Karpas-422 (cell line): ENCODE measurements at regions not wholly inside any gene's neighbourhood (a gene's known extent, or its start where the extent isn't known, plus 50 kb on each side); places are given as distances from the start of the nearest gene placed in this dataset.

Source experiments
- DNase-seq: peaks from one replicate; pipeline ENCODE4 v3.0.0-alpha.2; 2015
- H2AFZ ChIP-seq: fragments of 200-600 bp; sonication (generic); 2 replicates; pipeline ENCODE4 v1.6.1; 2014; ENCODE audit warnings: antibody characterized with exemption, low read length, mixed read lengths
- H3K27ac ChIP-seq: fragments of 200-600 bp; sonication (generic); 2 replicates; pipeline ENCODE4 v1.5.1; 2014; ENCODE audit warnings: mild to moderate bottlenecking, low read length, moderate library complexity
- H3K27me3 ChIP-seq: fragments of 200-600 bp; sonication (generic); 2 replicates; pipeline ENCODE4 v1.6.1; 2014; ENCODE audit warnings: low read length, mixed read lengths
- H3K36me3 ChIP-seq: fragments of 200-600 bp; sonication (generic); 2 replicates; pipeline ENCODE4 v1.6.1; 2014; ENCODE audit warnings: low read length, mixed read lengths; ENCODE audit not compliant: insufficient read depth
- H3K4me1 ChIP-seq: fragments of 200-600 bp; sonication (generic); 2 replicates; pipeline ENCODE4 v1.6.1; 2014; ENCODE audit warnings: mild to moderate bottlenecking, low read length, mixed read lengths
- H3K4me2 ChIP-seq: fragments of 200-600 bp; sonication (generic); 2 replicates; pipeline ENCODE4 v1.6.1; 2014; ENCODE audit warnings: low read length, low read depth, mild to moderate bottlenecking; ENCODE audit not compliant: poor library complexity, severe bottlenecking
- H3K4me3 ChIP-seq: fragments of 200-600 bp; sonication (generic); 2 replicates; pipeline ENCODE4 v1.5.1; 2014; ENCODE audit warnings: mild to moderate bottlenecking, antibody characterized with exemption, low read length, mixed read lengths
- H3K79me2 ChIP-seq: fragments of 200-600 bp; sonication (generic); 2 replicates; pipeline ENCODE4 v1.6.1; 2014; ENCODE audit warnings: mild to moderate bottlenecking, low read length, mixed read lengths
- H3K9ac ChIP-seq: fragments of 200-600 bp; sonication (generic); 2 replicates; pipeline ENCODE4 v1.6.0; 2014; ENCODE audit warnings: low read length
- H3K9me2 ChIP-seq: fragments of 200-600 bp; sonication (generic), shearing (Covaris generic); replicated peaks from 2 replicates; pipeline ENCODE4 v1.6.0; 2014; ENCODE audit warnings: mild to moderate bottlenecking, low read length, moderate library complexity; ENCODE audit not compliant: insufficient read depth
- H3K9me3 ChIP-seq: fragments of 300-700, 200-600 bp; sonication (generic); 2 replicates; pipeline ENCODE4 v1.6.1; 2014; ENCODE audit warnings: low read length, mixed read lengths
- H4K20me1 ChIP-seq: fragments of 200-600 bp; sonication (generic); 2 replicates; pipeline ENCODE4 v1.6.1; 2014; ENCODE audit warnings: mild to moderate bottlenecking, antibody characterized with exemption, low read length, low read depth; ENCODE audit not compliant: insufficient read depth

DNA sequence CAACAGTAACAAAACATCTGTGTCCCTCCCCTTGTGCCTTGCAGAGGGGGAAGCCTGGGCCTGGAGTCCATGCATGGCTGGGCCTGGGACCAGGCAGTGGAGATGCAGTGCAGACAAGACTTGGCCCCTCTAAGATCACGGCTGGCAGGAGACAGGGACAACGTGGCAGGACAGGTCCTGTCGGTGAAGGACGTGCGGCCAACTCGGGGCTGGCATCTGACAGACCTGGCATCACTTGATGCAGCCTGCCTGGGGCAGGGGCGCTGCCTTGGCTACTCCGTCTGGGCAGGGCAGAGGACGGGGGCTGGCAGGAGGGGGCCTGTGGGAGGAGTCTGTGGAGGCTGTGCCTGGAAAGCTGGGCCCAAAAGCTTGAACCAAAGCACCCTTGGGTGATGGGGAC lies 112.1 kb downstream of the CPZ start:
- no peaks in the 10 kb centered on the region for H3K9me2 ChIP-seq
- H3K27me3 ChIP-seq, result no peaks in the 10 kb centered on the region
- H3K4me1 ChIP-seq, result no peaks in the 10 kb centered on the region
- no peaks in the 10 kb centered on the region for H3K79me2 ChIP-seq
- H3K4me2 ChIP-seq, result no peak overlapping the region
- no peaks in the 10 kb centered on the region for H4K20me1 ChIP-seq
- no peak for DNase-seq
- H3K36me3 ChIP-seq, result no peaks in the 10 kb centered on the region
- H3K27ac ChIP-seq, result no peak overlapping the region
- no peak overlapping the region for H3K9ac ChIP-seq
- no peaks in the 10 kb centered on the region for H3K9me3 ChIP-seq
- H2AFZ ChIP-seq, result no peak overlapping the region
- H3K4me3 ChIP-seq, result no peak overlapping the region

DNA sequence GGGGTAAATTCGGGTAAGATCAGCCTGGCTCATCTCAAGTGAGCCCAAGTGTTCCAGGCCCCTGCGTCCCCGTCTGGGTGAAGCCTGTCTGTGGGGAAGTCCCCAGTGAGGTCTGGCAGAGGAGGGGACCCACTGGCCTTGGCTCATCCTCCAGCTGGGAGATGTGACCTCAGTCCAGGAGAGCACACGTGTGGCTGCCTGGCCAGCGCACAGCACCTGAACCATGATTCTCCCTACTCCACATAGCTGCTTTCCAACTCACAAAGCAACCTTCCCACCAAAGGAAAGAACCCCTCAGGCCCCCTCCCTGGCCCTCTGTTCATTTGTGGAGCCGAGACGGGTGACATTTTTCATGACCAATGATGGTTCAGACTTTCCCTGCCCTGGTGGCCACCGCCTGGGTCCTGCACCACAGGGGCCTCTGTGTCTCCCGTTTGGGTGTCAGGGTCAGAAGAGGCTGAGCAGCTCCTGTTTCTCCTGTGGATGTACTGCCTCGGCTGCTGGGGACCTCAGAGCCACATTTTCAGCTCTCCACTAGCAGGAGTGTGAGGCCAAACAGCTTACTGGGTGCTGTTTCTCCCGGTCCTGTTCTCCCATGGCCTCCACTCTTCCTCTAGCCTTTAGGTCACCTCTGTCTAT lies 111.4 kb downstream of the CPZ start:
- Histone ChIP-seq H3K27me3 (no peaks in the 10 kb centered on the region), H3K4me2 (no peak overlapping the region), H3K9me3 (no peaks in the 10 kb centered on the region), H4K20me1 (no peaks in the 10 kb centered on the region), H3K9ac (no peak overlapping the region), H3K36me3 (no peaks in the 10 kb centered on the region), H3K9me2 (no peaks in the 10 kb centered on the region), H3K4me1 (no peaks in the 10 kb centered on the region), H3K4me3 (no peak overlapping the region), H3K79me2 (no peaks in the 10 kb centered on the region), H2AFZ (no peak overlapping the region), H3K27ac (no peak overlapping the region)
- DNase-seq, result no peak

DNA sequence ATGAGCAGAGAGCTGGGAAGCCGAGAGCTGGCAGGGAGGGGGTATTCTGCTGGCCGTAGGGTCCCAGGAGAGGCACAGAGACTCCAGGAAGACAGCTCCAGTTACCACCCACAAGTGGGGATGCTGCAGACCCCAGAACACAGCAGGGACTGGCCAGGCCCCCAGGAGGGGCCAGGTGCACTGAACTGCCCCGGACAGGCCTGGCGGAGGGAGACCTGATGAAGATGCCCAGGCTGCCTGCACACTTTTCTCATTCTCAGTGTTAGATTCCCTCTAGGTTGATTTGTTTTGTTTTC lies 110.8 kb downstream of the CPZ start:
- H4K20me1 ChIP-seq, result no peaks in the 10 kb centered on the region
- no peak overlapping the region for H3K4me2 ChIP-seq
- H2AFZ ChIP-seq, result no peak overlapping the region
- H3K9me2 ChIP-seq, result no peaks in the 10 kb centered on the region
- no peaks in the 10 kb centered on the region for H3K27me3 ChIP-seq
- no peak overlapping the region for H3K27ac ChIP-seq
- H3K9ac ChIP-seq, result no peak overlapping the region
- H3K4me1 ChIP-seq, result no peaks in the 10 kb centered on the region
- no peak overlapping the region for H3K4me3 ChIP-seq
- DNase-seq, result no peak
- H3K79me2 ChIP-seq, result no peaks in the 10 kb centered on the region
- H3K36me3 ChIP-seq, result no peaks in the 10 kb centered on the region
- H3K9me3 ChIP-seq, result no peaks in the 10 kb centered on the region

GRCh38 chr4:8702516-8703400 lies 110.2 kb downstream of the CPZ start:
- no peaks in the 10 kb centered on the region for H3K79me2 ChIP-seq
- H3K4me3 ChIP-seq, result no peak overlapping the region
- no peaks in the 10 kb centered on the region for H3K9me3 ChIP-seq
- no peaks in the 10 kb centered on the region for H3K9me2 ChIP-seq
- no peak overlapping the region for H3K27ac ChIP-seq
- H3K4me1 ChIP-seq, result no peaks in the 10 kb centered on the region
- no peak overlapping the region for H3K4me2 ChIP-seq
- no peaks in the 10 kb centered on the region for H3K36me3 ChIP-seq
- no peaks in the 10 kb centered on the region for H4K20me1 ChIP-seq
- no peak for DNase-seq
- H3K27me3 ChIP-seq, result no peaks in the 10 kb centered on the region
- H2AFZ ChIP-seq, result no peak overlapping the region
- H3K9ac ChIP-seq, result no peak overlapping the region

DNA sequence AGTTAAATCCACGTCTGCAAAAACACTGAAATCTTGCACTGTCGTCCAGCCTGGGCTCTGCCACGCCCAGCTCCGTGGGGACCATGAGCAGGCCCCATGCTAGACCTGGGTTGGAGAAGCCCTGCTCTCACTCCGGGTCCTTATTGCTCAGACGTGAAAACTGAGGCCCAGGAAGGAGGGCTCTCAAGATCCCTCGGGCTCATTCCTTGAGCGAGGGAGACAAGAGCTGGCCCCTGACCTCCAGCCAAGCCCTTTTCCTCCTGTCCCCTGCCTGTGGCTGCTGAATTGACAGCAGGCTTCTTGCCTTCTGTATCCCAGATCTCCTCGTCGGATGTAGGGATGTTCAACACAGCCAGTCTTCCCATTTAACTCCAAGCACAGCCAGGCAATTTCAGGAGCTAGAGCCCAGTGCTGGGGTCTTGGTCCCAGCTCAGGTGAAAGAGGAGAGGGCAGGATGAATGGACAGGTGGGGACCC lies 109.5 kb downstream of the CPZ start:
- H3K9me2 ChIP-seq, result no peaks in the 10 kb centered on the region
- no peaks in the 10 kb centered on the region for H4K20me1 ChIP-seq
- no peak overlapping the region for H3K4me3 ChIP-seq

GRCh38 chr4:8701126-8702019 lies 108.8 kb downstream of the CPZ start:
- Histone ChIP-seq H3K9me2 (no peaks in the 10 kb centered on the region), H3K9ac (no peak overlapping the region), H3K27me3 (no peaks in the 10 kb centered on the region), H4K20me1 (no peaks in the 10 kb centered on the region), H3K36me3 (no peaks in the 10 kb centered on the region), H2AFZ (no peak overlapping the region), H3K4me2 (no peak overlapping the region), H3K9me3 (no peaks in the 10 kb centered on the region), H3K27ac (no peak overlapping the region), H3K4me1 (no peaks in the 10 kb centered on the region), H3K79me2 (no peaks in the 10 kb centered on the region), H3K4me3 (no peak overlapping the region)
- DNase-seq, result no peak

More for the DNA sequence above, 109.5 kb downstream of the CPZ start:
- Histone ChIP-seq H3K9ac (no peak overlapping the region), H3K79me2 (no peaks in the 10 kb centered on the region), H3K9me3 (no peaks in the 10 kb centered on the region), H3K27me3 (no peaks in the 10 kb centered on the region), H3K4me2 (no peak overlapping the region), H2AFZ (no peak overlapping the region), H3K4me1 (no peaks in the 10 kb centered on the region), H3K36me3 (no peaks in the 10 kb centered on the region), H3K27ac (no peak overlapping the region)
- no peak for DNase-seq

DNA sequence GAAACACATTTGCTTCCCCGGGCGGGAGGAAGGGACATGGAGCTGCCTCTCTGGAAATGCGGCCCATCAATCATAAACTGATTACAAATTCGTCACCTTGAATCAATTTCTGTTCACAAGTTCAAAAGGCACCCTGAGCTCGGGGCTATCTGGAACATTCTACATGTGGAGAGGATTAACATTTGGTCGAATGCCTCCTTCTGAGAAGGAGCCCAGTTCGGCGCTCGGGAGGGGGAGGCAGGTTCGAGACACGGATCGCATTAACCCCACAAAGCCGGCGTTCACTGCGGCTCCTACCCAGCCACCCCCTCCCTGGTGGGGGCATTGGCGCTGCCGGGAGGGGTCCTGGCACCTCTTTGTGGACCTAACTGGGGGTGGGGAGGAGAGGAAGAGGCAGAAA lies 108.0 kb downstream of the CPZ start:
- Histone ChIP-seq H3K4me2 (no peak overlapping the region), H3K27me3 (no peaks in the 10 kb centered on the region), H3K9me3 (no peaks in the 10 kb centered on the region), H3K79me2 (no peaks in the 10 kb centered on the region), H4K20me1 (no peaks in the 10 kb centered on the region), H3K4me3 (no peak overlapping the region), H3K9me2 (no peaks in the 10 kb centered on the region), H3K36me3 (no peaks in the 10 kb centered on the region), H3K27ac (no peak overlapping the region), H3K9ac (no peak overlapping the region), H3K4me1 (no peaks in the 10 kb centered on the region), H2AFZ (no peak overlapping the region)
- no peak for DNase-seq
